Spleen (tissue), 11 donors: ENCODE measurements at regions not wholly inside any gene's neighbourhood (a gene's known extent, or its start where the extent isn't known, plus 50 kb on each side); places are given as distances from the start of the nearest gene placed in this dataset.

Experiments used
- DNase-seq: peaks from one replicate; pipeline ENCODE4 v3.0.0-alpha.2; 2020
- H3K27ac ChIP-seq, 8 donors: fragments of 200-600 bp; sonication (generic) in 7 of 8; 1 replicate in 4 of 8; 2 replicates in 4 of 8; pipeline versions ENCODE4 v1.5.0 to v1.8.0; 2016 to 2021; ENCODE audit warnings: inconsistent platforms in 4 of 8, mild to moderate bottlenecking in 4 of 8, moderate library complexity in 1 of 8
- H3K27me3 ChIP-seq, 7 donors: fragments of 200-600 bp; sonication (generic) in 6 of 7; replicated peaks in 1 of 7; 1 replicate in 4 of 7; 2 replicates in 3 of 7; pipeline versions ENCODE4 v1.5.0 to v1.8.0; 2016 to 2021; ENCODE audit warnings: inconsistent platforms in 3 of 7, mild to moderate bottlenecking in 1 of 7
- H3K36me3 ChIP-seq, 6 donors: fragments of 200-600 bp; sonication (generic) in 5 of 6; 1 replicate in 4 of 6; 2 replicates in 2 of 6; pipeline versions ENCODE4 v1.5.0 to v1.8.0; 2016 to 2021; ENCODE audit warnings: inconsistent platforms in 2 of 6
- H3K4me1 ChIP-seq, 6 donors: fragments of 200-600 bp; sonication (generic) in 5 of 6; 1 replicate in 3 of 6; 2 replicates in 3 of 6; pipeline versions ENCODE4 v1.5.0 to v1.8.0; 2016 to 2021; ENCODE audit warnings: inconsistent platforms in 3 of 6
- H3K4me3 ChIP-seq, 8 donors: fragments of 200-600 bp; sonication (generic) in 7 of 8; 1 replicate in 4 of 8; 2 replicates in 4 of 8; pipeline versions ENCODE4 v1.5.0 to v1.8.0; 2016 to 2021; ENCODE audit warnings: inconsistent platforms in 4 of 8, mild to moderate bottlenecking in 4 of 8, moderate library complexity in 2 of 8
- H3K9me3 ChIP-seq, 8 donors: fragments of 200-600 bp; sonication (generic) in 7 of 8; 1 replicate in 4 of 8; 2 replicates in 4 of 8; pipeline versions ENCODE4 v1.5.0 to v1.8.0; 2016 to 2021; ENCODE audit warnings: inconsistent platforms in 4 of 8
- CTCF ChIP-seq, 11 experiments: fragments of 200-600 bp in 7 of 11; fragments of 450-650 bp in 4 of 11; sonication (generic) in 4 of 11; IDR thresholded peaks in 8 of 11; conservative IDR thresholded peaks in 3 of 11; 1 replicate in 7 of 11; 2 replicates in 4 of 11; pipeline versions ENCODE4 v1.4.0 to v1.8.0; 2016 to 2021; ENCODE audit warnings: antibody characterized with exemption in 11 of 11, inconsistent platforms in 4 of 11, mild to moderate bottlenecking in 1 of 11
- POLR2A ChIP-seq, 3 donors: fragments of 450-650 bp; IDR thresholded peaks; one replicate each; pipeline ENCODE4 v1.5.1; 2017; ENCODE audit warnings: antibody characterized with exemption in 3 of 3, mild to moderate bottlenecking in 1 of 3
- POLR2AphosphoS5 ChIP-seq, 3 donors: sonication (generic); formaldehyde crosslinking; IDR thresholded peaks; one replicate each; pipeline ENCODE4 v1.5.1; 2017; ENCODE audit warnings: antibody characterized with exemption in 3 of 3
- WGBS, 5 donors: extraction: QIAGEN DNeasy Blood & Tissue Kit in 3 of 5; methylation state at CpG; one replicate each; pipeline versions ENCODE4 v1.1.5 to v1.1.7; 2013 to 2018; 5-methylcytosine and 5-hydroxymethylcytosine counted together
- intact Hi-C: fragments of 100-400 bp; cut with DNase I; formaldehyde crosslinking; loops from one replicate; pipeline ENCODE4 v1.15.0; 2023; ENCODE audit warnings: low total_unique reads
- donor health status: healthy with polysubstance abuse.
- donor health status: DM: no; HTN: no; CAD: no; lungs with moderate emphysema.
- donor health status: DM: no; HTN: no; CAD: no.
- donor health status: Bipolar disorder and iron deficiency.
- donor health status: healthy.
- donor health status: DM: no; HTN: no; CAD: no.
- donor health status: DM: yes; HTN: yes; CAD: no.

- 52 to 73% (median 66%) methylated on average over 3 of the region's 3 CpGs for WGBS, 5 donors
- DNase-seq, result no peak
- Histone ChIP-seq H3K27ac (no peak overlapping the region), H3K4me3 (no peak overlapping the region), H3K27me3 (no peaks in the 10 kb centered on the region), H3K36me3 (no peaks in the 10 kb centered on the region), H3K9me3 (peaks cover 0 to 4% (median 0%) of the 10 kb centered on the region in 8 donors), H3K4me1 (no peaks in the 10 kb centered on the region)
- intact Hi-C loops, result no loop called here
- no peak for TF ChIP-seq POLR2AphosphoS5 (IDR thresholded peaks at IDR 0.05)
- no peak for TF ChIP-seq POLR2A (IDR thresholded peaks at IDR 0.05)
- TF ChIP-seq CTCF (IDR thresholded peaks at IDR 0.05 in 8 of 11, conservative IDR thresholded peaks at IDR 0.05 in 3 of 11), result no peak
Observed at GRCh38 chr16:52819808-52820207, 232.9 kb downstream of the CHD9NB start.

GRCh38 chr16:52819405-52819804 lies 233.3 kb downstream of the CHD9NB start:
- DNase-seq, result no peak
- intact Hi-C loops, result no loop called here
- Histone ChIP-seq H3K4me3 (no peak overlapping the region), H3K9me3 (peaks cover 0 to 8% (median 0%) of the 10 kb centered on the region in 8 donors), H3K4me1 (no peaks in the 10 kb centered on the region), H3K27me3 (no peaks in the 10 kb centered on the region), H3K36me3 (no peaks in the 10 kb centered on the region), H3K27ac (no peak overlapping the region)
- no peak for TF ChIP-seq CTCF (IDR thresholded peaks at IDR 0.05 in 8 of 11, conservative IDR thresholded peaks at IDR 0.05 in 3 of 11)
- TF ChIP-seq POLR2A (IDR thresholded peaks at IDR 0.05), result no peak
- TF ChIP-seq POLR2AphosphoS5 (IDR thresholded peaks at IDR 0.05), result no peak
- 78 to 87% (median 86%) methylated on average over 7 of the region's 7 CpGs for WGBS, 5 donors

- 64 to 70% (median 66%) methylated on average over 6 of the region's 6 CpGs for WGBS, 5 donors
- no peak for DNase-seq
- TF ChIP-seq POLR2AphosphoS5 (IDR thresholded peaks at IDR 0.05) (no peak), POLR2A (IDR thresholded peaks at IDR 0.05) (no peak), CTCF (IDR thresholded peaks at IDR 0.05 in 8 of 11, conservative IDR thresholded peaks at IDR 0.05 in 3 of 11) (no peak)
- peaks cover 0 to 8% (median 0%) of the 10 kb centered on the region in 8 donors for H3K9me3 ChIP-seq
- no peak overlapping the region for H3K27ac ChIP-seq
- no peaks in the 10 kb centered on the region for H3K36me3 ChIP-seq
- intact Hi-C loops, result no loop called here
- no peaks in the 10 kb centered on the region for H3K27me3 ChIP-seq
- no peak overlapping the region for H3K4me3 ChIP-seq
- no peaks in the 10 kb centered on the region for H3K4me1 ChIP-seq
Observed at GRCh38 chr16:52817696-52818095, 235.0 kb downstream of the CHD9NB start.

- H3K9me3 ChIP-seq, result peaks cover 0 to 8% (median 0%) of the 10 kb centered on the region in 8 donors
- DNase-seq, result no peak
- H3K27me3 ChIP-seq, result no peaks in the 10 kb centered on the region
- H3K4me1 ChIP-seq, result no peaks in the 10 kb centered on the region
- intact Hi-C loops, result no loop called here
- no peak overlapping the region for H3K27ac ChIP-seq
- H3K36me3 ChIP-seq, result no peaks in the 10 kb centered on the region
- WGBS, 5 donors, result 62 to 69% (median 63%) methylated on average over 6 of the region's 6 CpGs
- TF ChIP-seq POLR2AphosphoS5 (IDR thresholded peaks at IDR 0.05) (no peak), POLR2A (IDR thresholded peaks at IDR 0.05) (no peak), CTCF (IDR thresholded peaks at IDR 0.05 in 8 of 11, conservative IDR thresholded peaks at IDR 0.05 in 3 of 11) (no peak)
- H3K4me3 ChIP-seq, result no peak overlapping the region
Observed at GRCh38 chr16:52816993-52817392, 235.7 kb downstream of the CHD9NB start.
